ENCODE measurements at regions not wholly inside any gene's neighbourhood (a gene's known extent, or its start where the extent isn't known, plus 50 kb on each side); places are given as distances from the start of the nearest gene placed in this dataset.

DNA sequence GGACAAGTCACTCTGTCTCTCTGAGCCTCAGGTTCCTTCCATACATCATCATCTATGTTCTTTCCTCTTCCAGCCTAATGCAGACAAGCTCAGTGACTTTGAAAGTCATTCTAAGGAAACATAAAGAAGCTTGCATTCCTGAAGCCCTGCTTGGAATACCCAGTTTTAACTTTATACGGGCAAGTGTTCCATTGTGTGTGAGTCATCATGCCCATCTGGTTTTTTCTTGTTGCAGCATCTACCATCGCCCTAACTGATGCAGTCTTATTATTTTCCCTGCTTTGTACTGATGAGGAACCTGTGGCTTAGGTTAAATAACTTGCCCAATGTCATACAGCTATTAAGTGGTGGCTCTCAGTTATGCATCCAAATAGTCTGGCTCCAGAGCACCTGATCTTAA, 177.9 kb upstream of the RAI2 start:
- TF ChIP-seq EZH2 (IDR thresholded peaks at IDR 0.05) (no peak), POLR2AphosphoS5 (IDR thresholded peaks at IDR 0.05; ENCODE audit: borderline replicate concordance, low read depth, low read length) (no peak)
